ENCODE measurements at regions not wholly inside any gene's neighbourhood (a gene's known extent, or its start where the extent isn't known, plus 50 kb on each side); places are given as distances from the start of the nearest gene placed in this dataset.

- no peak for TF ChIP-seq EZH2 (IDR thresholded peaks at IDR 0.05; ENCODE audit: insufficient read depth, poor library complexity, severe bottlenecking)
- no peak for TF ChIP-seq EZH2phosphoT487 (IDR thresholded peaks at IDR 0.05; ENCODE audit: insufficient read depth, low read depth)
Measured at GRCh38 chr9:78967596-78968217, 604.1 kb upstream of the TLE4 start.

Data from GM23248 (cell line).